HEK293 (cell line): ENCODE measurements at regions not wholly inside any gene's neighbourhood (a gene's known extent, or its start where the extent isn't known, plus 50 kb on each side); places are given as distances from the start of the nearest gene placed in this dataset.

Experiments used
- CTCF ChIA-PET: fragments of 350-600 bp; formaldehyde crosslinking; extraction: SDS; loops from one replicate; lab custom pipeline; 2021; ENCODE audit warnings: antibody characterized with exemption; lab: Yijun Ruan, JAX
- POLR2A ChIA-PET: fragments of 300-600 bp; formaldehyde crosslinking; extraction: SDS; loops from one replicate; lab custom pipeline; 2020; ENCODE audit warnings: antibody characterized with exemption, inconsistent platforms; lab: Yijun Ruan, JAX
- H3K27ac ChIP-seq: fragments of 200-500 bp; sonication (Bioruptor generic); 2 replicates; pipeline ENCODE4 v1.5.1; 2014; ENCODE audit warnings: low read depth, low read length, control low read depth, inconsistent platforms; ENCODE audit errors: extremely low read depth
- H3K36me3 ChIP-seq, 2 experiments: fragments of 200-500 bp in 1 of 2; sonication (Bioruptor generic) in 1 of 2; 1 replicate in 1 of 2; 2 replicates in 1 of 2; pipeline ENCODE4 v1.5.1; 2014 to 2017; ENCODE audit warnings: inconsistent platforms in 2 of 2, low read length in 2 of 2; ENCODE audit not compliant: control insufficient read depth in 2 of 2, insufficient read depth in 1 of 2
- H3K4me1 ChIP-seq: fragments of 200-500 bp; sonication (Bioruptor generic); 2 replicates; pipeline ENCODE4 v1.5.1; 2014; ENCODE audit warnings: mild to moderate bottlenecking, low read length, inconsistent platforms; ENCODE audit not compliant: control insufficient read depth, insufficient read depth
- H3K4me3 ChIP-seq: 2 replicates; pipeline ENCODE4 v1.5.1; 2011; ENCODE audit warnings: low read depth, mild to moderate bottlenecking, control low read depth, low read length, moderate library complexity
- H3K9me3 ChIP-seq: fragments of 200-500 bp; sonication (Bioruptor generic); 2 replicates; pipeline ENCODE4 v1.5.1; 2014; ENCODE audit warnings: low read depth, low read length, inconsistent platforms; ENCODE audit not compliant: control insufficient read depth, insufficient read depth
- GLI4 ChIP-seq: fragments of 450-650 bp; formaldehyde crosslinking; IDR thresholded peaks from 2 replicates; pipeline ENCODE4 v1.5.1; 2016; ENCODE audit warnings: missing biosample characterization, missing genetic modification characterization
- KLF17 ChIP-seq: fragments of 450-650 bp; formaldehyde crosslinking; IDR thresholded peaks from 2 replicates; pipeline ENCODE4 v1.5.1; 2016; ENCODE audit warnings: missing biosample characterization, missing genetic modification characterization
- MZF1 ChIP-seq: fragments of 450-650 bp; formaldehyde crosslinking; IDR thresholded peaks from 2 replicates; pipeline ENCODE4 v1.5.1; 2017; ENCODE audit warnings: missing biosample characterization, missing genetic modification characterization, borderline replicate concordance
- PRDM2 ChIP-seq: fragments of 450-650 bp; formaldehyde crosslinking; IDR thresholded peaks from 2 replicates; pipeline ENCODE4 v1.5.1; 2016; ENCODE audit warnings: missing biosample characterization, missing genetic modification characterization, borderline replicate concordance
- SCRT2 ChIP-seq: fragments of 450-650 bp; formaldehyde crosslinking; IDR thresholded peaks from 2 replicates; pipeline ENCODE4 v1.5.1; 2016; ENCODE audit warnings: missing biosample characterization, missing genetic modification characterization
- ZBTB48 ChIP-seq: fragments of 450-650 bp; formaldehyde crosslinking; IDR thresholded peaks from 2 replicates; pipeline ENCODE4 v1.5.1; 2016; ENCODE audit warnings: missing biosample characterization, missing genetic modification characterization
- ZBTB7A ChIP-seq: fragments of 450-650 bp; formaldehyde crosslinking; IDR thresholded peaks from 2 replicates; pipeline ENCODE4 v1.5.1; 2016; ENCODE audit warnings: low read depth, missing biosample characterization, missing genetic modification characterization
- ZFP3 ChIP-seq: fragments of 450-650 bp; formaldehyde crosslinking; IDR thresholded peaks from 2 replicates; pipeline ENCODE4 v1.5.1; 2016; ENCODE audit warnings: low read depth, missing biosample characterization, missing genetic modification characterization
- ZFP69B ChIP-seq: fragments of 450-650 bp; formaldehyde crosslinking; IDR thresholded peaks from 2 replicates; pipeline ENCODE4 v1.5.1; 2016; ENCODE audit warnings: missing biosample characterization, missing genetic modification characterization
- ZNF10 ChIP-seq: fragments of 450-650 bp; formaldehyde crosslinking; IDR thresholded peaks from 2 replicates; pipeline ENCODE4 v1.5.1; 2017; ENCODE audit warnings: missing biosample characterization, missing genetic modification characterization
- ZNF24 ChIP-seq: fragments of 450-650 bp; formaldehyde crosslinking; IDR thresholded peaks from 2 replicates; pipeline ENCODE4 v1.5.1; 2016; ENCODE audit warnings: missing biosample characterization, missing genetic modification characterization
- ZNF274 ChIP-seq, 2 experiments: fragments of 200-500 bp in 1 of 2; fragments of 450-650 bp in 1 of 2; sonication (Bioruptor generic) in 1 of 2; formaldehyde crosslinking in 1 of 2; IDR thresholded peaks; 2 replicates each; pipeline versions ENCODE4 v1.5.1 to v1.6.1; 2014 to 2016; ENCODE audit warnings: borderline replicate concordance in 1 of 2, inconsistent platforms in 1 of 2, low read length in 1 of 2, missing biosample characterization in 1 of 2, missing genetic modification characterization in 1 of 2
- ZNF350 ChIP-seq: fragments of 450-650 bp; formaldehyde crosslinking; IDR thresholded peaks from 2 replicates; pipeline ENCODE4 v1.5.0; 2017; ENCODE audit warnings: missing biosample characterization, mild to moderate bottlenecking, missing genetic modification characterization
- ZNF354C ChIP-seq: fragments of 450-650 bp; formaldehyde crosslinking; IDR thresholded peaks from 2 replicates; pipeline ENCODE4 v1.5.1; 2016; ENCODE audit warnings: missing biosample characterization, missing genetic modification characterization, low read depth, borderline replicate concordance
- ZNF449 ChIP-seq: fragments of 450-650 bp; formaldehyde crosslinking; IDR thresholded peaks from 2 replicates; pipeline ENCODE4 v1.5.1; 2017; ENCODE audit warnings: missing biosample characterization, mild to moderate bottlenecking, missing genetic modification characterization, moderate library complexity
- ZNF473 ChIP-seq: fragments of 450-650 bp; formaldehyde crosslinking; IDR thresholded peaks from 2 replicates; pipeline ENCODE4 v1.5.1; 2017; ENCODE audit warnings: missing biosample characterization, missing genetic modification characterization
- ZNF501 ChIP-seq: fragments of 450-650 bp; formaldehyde crosslinking; IDR thresholded peaks from 2 replicates; pipeline ENCODE4 v1.5.1; 2016; ENCODE audit warnings: missing biosample characterization, missing genetic modification characterization
- ZNF518A ChIP-seq: fragments of 450-650 bp; formaldehyde crosslinking; conservative IDR thresholded peaks from 2 replicates; pipeline ENCODE4 v1.5.1; 2016; ENCODE audit warnings: low read depth, missing biosample characterization, missing genetic modification characterization
- ZNF560 ChIP-seq: fragments of 450-650 bp; formaldehyde crosslinking; IDR thresholded peaks from 2 replicates; pipeline ENCODE4 v1.5.1; 2017; ENCODE audit warnings: missing biosample characterization, missing genetic modification characterization, borderline replicate concordance
- ZNF610 ChIP-seq: fragments of 450-650 bp; formaldehyde crosslinking; IDR thresholded peaks from 2 replicates; pipeline ENCODE4 v1.5.1; 2016; ENCODE audit warnings: missing biosample characterization, missing genetic modification characterization, borderline replicate concordance
- ZNF658 ChIP-seq: fragments of 450-650 bp; formaldehyde crosslinking; IDR thresholded peaks from 2 replicates; pipeline ENCODE4; 2016; ENCODE audit warnings: missing biosample characterization, missing genetic modification characterization
- ZNF777 ChIP-seq: fragments of 450-650 bp; formaldehyde crosslinking; IDR thresholded peaks from 2 replicates; pipeline ENCODE4 v1.5.1; 2017; ENCODE audit warnings: missing biosample characterization, missing genetic modification characterization, borderline replicate concordance
- TF ChIP-seq, protein P1 (sequence below): fragments of 450-650 bp; formaldehyde crosslinking; IDR thresholded peaks from 2 replicates; pipeline ENCODE4 v1.5.1; 2016; ENCODE audit warnings: missing biosample characterization, missing genetic modification characterization

- no peak for TF ChIP-seq ZNF350 (tag by site-specific recombination)
- no peak for TF ChIP-seq ZNF24
- no peak for TF ChIP-seq SCRT2 (tag by site-specific recombination)
- TF ChIP-seq, protein P1, sequence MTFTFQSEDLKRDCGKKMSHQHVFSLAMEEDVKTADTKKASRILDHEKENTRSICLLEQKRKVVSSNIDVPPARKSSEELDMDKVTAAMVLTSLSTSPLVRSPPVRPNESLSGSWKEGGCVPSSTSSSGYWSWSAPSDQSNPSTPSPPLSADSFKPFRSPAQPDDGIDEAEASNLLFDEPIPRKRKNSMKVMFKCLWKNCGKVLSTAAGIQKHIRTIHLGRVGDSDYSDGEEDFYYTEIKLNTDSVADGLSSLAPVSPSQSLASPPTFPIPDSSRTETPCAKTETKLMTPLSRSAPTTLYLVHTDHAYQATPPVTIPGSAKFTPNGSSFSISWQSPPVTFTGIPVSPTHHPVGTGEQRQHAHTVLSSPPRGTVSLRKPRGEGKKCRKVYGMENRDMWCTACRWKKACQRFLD (tag by site-specific recombination) = no peak
- TF ChIP-seq KLF17 (tag by site-specific recombination) = no peak
- TF ChIP-seq ZNF501 (tag by site-specific recombination) = no peak
Measured at GRCh38 chr4:89645482-89645881, 191.5 kb downstream of the SNCA start (continued).

- POLR2A ChIA-PET = no interaction called here
- Histone ChIP-seq H3K36me3 (no peaks in the 10 kb centered on the region), H3K4me3 (no peak overlapping the region), H3K9me3 (no peaks in the 10 kb centered on the region), H3K27ac (no peak overlapping the region), H3K4me1 (no peaks in the 10 kb centered on the region)
- CTCF ChIA-PET = interaction anchor here (1.0 to 1.1 kb wide), 2 partner anchors 13 to 650 kb away, joined by 3 to 4 read pairs; no protein-coding TSS in a partner anchor
- TF ChIP-seq ZNF610 (no peak), ZNF449 (tag by site-specific recombination) (no peak), ZNF560 (tag by site-specific recombination) (no peak), ZBTB48 (tag by site-specific recombination) (no peak), ZNF777 (tag by site-specific recombination) (no peak), ZNF10 (no peak), ZNF518A (tag by site-specific recombination) (no peak), ZFP3 (tag by site-specific recombination) (no peak), ZNF274 (IDR thresholded peaks at IDR 0.05; ENCODE audit: low read length) (no peak), ZNF274 (tag by site-specific recombination; IDR thresholded peaks at IDR 0.05; ENCODE audit: borderline replicate concordance) (no peak), ZBTB7A (no peak), MZF1 (tag by site-specific recombination) (no peak), ZNF473 (tag by site-specific recombination) (no peak), PRDM2 (no peak), ZFP69B (tag by site-specific recombination) (no peak), ZNF354C (tag by site-specific recombination) (no peak), ZNF658 (tag by site-specific recombination) (no peak), GLI4 (tag by site-specific recombination) (no peak)
Measured at GRCh38 chr4:89641367-89641687, 195.6 kb downstream of the SNCA start.
